Choroid plexus epithelial cell (primary cell): ENCODE measurements at regions not wholly inside any gene's neighbourhood (a gene's known extent, or its start where the extent isn't known, plus 50 kb on each side); places are given as distances from the start of the nearest gene placed in this dataset.
A peak's percentile ranks its signal among the peaks of the same experiment; 100 is the strongest.

Source experiments
- DNase-seq: peaks from one replicate; pipeline ENCODE4 v3.0.0-alpha.2; 2010; ENCODE audit warnings: low read depth
- H3K4me3 ChIP-seq: 2 replicates; pipeline ENCODE4 v1.5.1; 2011; ENCODE audit warnings: low read depth, mild to moderate bottlenecking, control low read depth, low read length, moderate library complexity
- CTCF ChIP-seq: conservative IDR thresholded peaks from 2 replicates; pipeline ENCODE4 v1.5.1; 2011; ENCODE audit warnings: low read depth, mild to moderate bottlenecking, control low read depth, inconsistent platforms, low read length, moderate library complexity

GRCh38 chr7:122944682-122945303, 50.7 kb downstream of the TAS2R16 start:
- DNase-seq: peak; percentile 43
- no peak overlapping the region for H3K4me3 ChIP-seq
- no peak for TF ChIP-seq CTCF

GRCh38 chr7:122942765-122943164, 52.7 kb downstream of the TAS2R16 start:
- no peak for DNase-seq
- no peak overlapping the region for H3K4me3 ChIP-seq
- TF ChIP-seq CTCF: no peak

GRCh38 chr7:122942059-122942458, 53.4 kb downstream of the TAS2R16 start:
- TF ChIP-seq CTCF: no peak
- no peak overlapping the region for H3K4me3 ChIP-seq
- no peak for DNase-seq
